Uterus (tissue), 3 donors: ENCODE measurements at regions not wholly inside any gene's neighbourhood (a gene's known extent, or its start where the extent isn't known, plus 50 kb on each side); places are given as distances from the start of the nearest gene placed in this dataset.

Experiments used
- DNase-seq, 2 donors: peaks; one replicate each; pipeline ENCODE4 v3.0.0-alpha.2; 2019 to 2020
- H3K27ac ChIP-seq, 2 donors: fragments of 200-600 bp; sonication (generic); 1 replicate in 1 of 2; 2 replicates in 1 of 2; pipeline ENCODE4 v1.5.1; 2016 to 2018
- H3K27me3 ChIP-seq, 2 donors: fragments of 200-600 bp; sonication (generic); one replicate each; pipeline ENCODE4 v1.5.1; 2018 to 2019; ENCODE audit warnings: control low read depth in 1 of 2
- H3K36me3 ChIP-seq, 2 donors: fragments of 200-600 bp; sonication (generic); one replicate each; pipeline ENCODE4 v1.5.1; 2019; ENCODE audit warnings: control low read depth in 1 of 2
- H3K4me1 ChIP-seq, 2 donors: fragments of 200-600 bp; sonication (generic); one replicate each; pipeline ENCODE4 v1.5.1; 2018 to 2019; ENCODE audit warnings: control low read depth in 1 of 2
- H3K4me3 ChIP-seq, 2 donors: fragments of 200-600 bp; sonication (generic); 1 replicate in 1 of 2; 2 replicates in 1 of 2; pipeline ENCODE4 v1.5.1; 2018 to 2019; ENCODE audit warnings: mild to moderate bottlenecking in 1 of 2
- H3K9me3 ChIP-seq, 2 donors: fragments of 200-600 bp; sonication (generic); one replicate each; pipeline ENCODE4 v1.5.1; 2019; ENCODE audit warnings: control low read depth in 1 of 2
- CTCF ChIP-seq, 4 experiments: fragments of 200-600 bp in 2 of 4; fragments of 450-650 bp in 2 of 4; sonication (generic) in 2 of 4; IDR thresholded peaks; one replicate each; pipeline ENCODE4 v1.5.1; 2016 to 2019; ENCODE audit warnings: antibody characterized with exemption in 4 of 4, mild to moderate bottlenecking in 2 of 4, moderate library complexity in 1 of 4
- POLR2A ChIP-seq, 2 donors: fragments of 450-650 bp; IDR thresholded peaks; one replicate each; pipeline ENCODE4 v1.6.1; 2016; ENCODE audit warnings: antibody characterized with exemption in 2 of 2, mild to moderate bottlenecking in 1 of 2, moderate library complexity in 1 of 2
- intact Hi-C: fragments of 100-400 bp; cut with DNase I; formaldehyde crosslinking; loops from one replicate; pipeline ENCODE4 v1.15.1; 2023; ENCODE audit warnings: low total_unique reads
- donor health status: DM: yes; HTN: yes; CAD: no.

- no peaks in the 10 kb centered on the region for H3K9me3 ChIP-seq
- TF ChIP-seq CTCF (IDR thresholded peaks at IDR 0.05) (no peak), POLR2A (IDR thresholded peaks at IDR 0.05) (no peak)
- H3K27ac ChIP-seq = no peak overlapping the region
- no peak for DNase-seq
- no peak overlapping the region for H3K4me3 ChIP-seq
- intact Hi-C loops = no loop called here
- H3K27me3 ChIP-seq = no peaks in the 10 kb centered on the region
- H3K4me1 ChIP-seq = no peaks in the 10 kb centered on the region
- no peaks in the 10 kb centered on the region for H3K36me3 ChIP-seq
These were observed 349.0 kb upstream of the AGA start for GRCh38 chr4:177791188-177791587.

- TF ChIP-seq POLR2A (IDR thresholded peaks at IDR 0.05) = no peak
- TF ChIP-seq CTCF (IDR thresholded peaks at IDR 0.05) = no peak
- intact Hi-C loops = no loop called here
- Histone ChIP-seq H3K9me3 (no peaks in the 10 kb centered on the region), H3K4me3 (no peak overlapping the region), H3K27ac (no peak overlapping the region), H3K36me3 (no peaks in the 10 kb centered on the region), H3K27me3 (no peaks in the 10 kb centered on the region), H3K4me1 (no peaks in the 10 kb centered on the region)
- no peak for DNase-seq
These were observed 354.6 kb upstream of the AGA start for GRCh38 chr4:177796841-177797240.

GRCh38 chr4:177798161-177798560 lies 355.9 kb upstream of the AGA start:
- no peak for DNase-seq
- TF ChIP-seq CTCF (IDR thresholded peaks at IDR 0.05) = no peak
- TF ChIP-seq POLR2A (IDR thresholded peaks at IDR 0.05) = no peak
- Histone ChIP-seq H3K9me3 (no peaks in the 10 kb centered on the region), H3K4me1 (no peaks in the 10 kb centered on the region), H3K4me3 (no peak overlapping the region), H3K27ac (no peak overlapping the region), H3K36me3 (no peaks in the 10 kb centered on the region), H3K27me3 (no peaks in the 10 kb centered on the region)
- intact Hi-C loops = no loop called here

- intact Hi-C loops = no loop called here
- Histone ChIP-seq H3K4me3 (no peak overlapping the region), H3K9me3 (no peaks in the 10 kb centered on the region), H3K27me3 (no peaks in the 10 kb centered on the region), H3K36me3 (no peaks in the 10 kb centered on the region), H3K4me1 (no peaks in the 10 kb centered on the region), H3K27ac (no peak overlapping the region)
- DNase-seq = no peak
- TF ChIP-seq CTCF (IDR thresholded peaks at IDR 0.05) (no peak), POLR2A (IDR thresholded peaks at IDR 0.05) (no peak)
These were observed 359.9 kb upstream of the AGA start for GRCh38 chr4:177802162-177802561.

- Histone ChIP-seq H3K27me3 (no peaks in the 10 kb centered on the region), H3K4me1 (no peaks in the 10 kb centered on the region), H3K4me3 (no peak overlapping the region), H3K9me3 (no peaks in the 10 kb centered on the region), H3K36me3 (no peaks in the 10 kb centered on the region), H3K27ac (no peak overlapping the region)
- TF ChIP-seq POLR2A (IDR thresholded peaks at IDR 0.05) (no peak), CTCF (IDR thresholded peaks at IDR 0.05) (no peak)
- no peak for DNase-seq
- intact Hi-C loops = no loop called here
These were observed 360.4 kb upstream of the AGA start for GRCh38 chr4:177802661-177803060.
